Natural killer cell treated with Interleukin-12 subunit alpha and Interleukin-12 subunit beta and Interleukin-15 and Interleukin-18, amount 100 ng/mL, for 72 hours (primary cell): ENCODE measurements at regions not wholly inside any gene's neighbourhood (a gene's known extent, or its start where the extent isn't known, plus 50 kb on each side); places are given as distances from the start of the nearest gene placed in this dataset.

ENCODE experiments used
- ATAC-seq, 2 donors: fragments of 150-1000 bp; cut with Tn5 transposase in 1 of 2; sonication (Bioruptor Pico), chemical (Tn5 transposase) in 1 of 2; 2 replicates each; pipeline ENCODE4 v1.10.0; 2021
- DNase-seq: peaks from one replicate; pipeline ENCODE4 v3.0.0; 2022; ENCODE audit warnings: low spot score
- H3K27ac Mint-ChIP-seq, 2 donors: 1 replicate in 1 of 2; 2 replicates in 1 of 2; pipeline ENCODE4 v1.8.0; 2022; ENCODE audit warnings: mixed read lengths in 2 of 2, mild to moderate bottlenecking in 1 of 2, moderate library complexity in 1 of 2
- H3K27me3 Mint-ChIP-seq, 2 donors: 1 replicate in 1 of 2; 2 replicates in 1 of 2; pipeline ENCODE4 v1.8.0; 2022; ENCODE audit warnings: mixed read lengths in 2 of 2
- H3K36me3 Mint-ChIP-seq: one replicate; pipeline ENCODE4 v1.8.0; 2022; ENCODE audit warnings: mixed read lengths
- H3K4me1 Mint-ChIP-seq, 2 donors: 1 replicate in 1 of 2; 2 replicates in 1 of 2; pipeline ENCODE4 v1.8.0; 2022; ENCODE audit warnings: low read depth in 2 of 2, mixed read lengths in 2 of 2, mild to moderate bottlenecking in 1 of 2
- H3K4me3 Mint-ChIP-seq: one replicate; pipeline ENCODE4 v1.8.0; 2022; ENCODE audit warnings: mixed read lengths
- H3K9me3 Mint-ChIP-seq: 2 replicates; pipeline ENCODE4 v1.8.0; 2022; ENCODE audit warnings: mixed read lengths

DNA sequence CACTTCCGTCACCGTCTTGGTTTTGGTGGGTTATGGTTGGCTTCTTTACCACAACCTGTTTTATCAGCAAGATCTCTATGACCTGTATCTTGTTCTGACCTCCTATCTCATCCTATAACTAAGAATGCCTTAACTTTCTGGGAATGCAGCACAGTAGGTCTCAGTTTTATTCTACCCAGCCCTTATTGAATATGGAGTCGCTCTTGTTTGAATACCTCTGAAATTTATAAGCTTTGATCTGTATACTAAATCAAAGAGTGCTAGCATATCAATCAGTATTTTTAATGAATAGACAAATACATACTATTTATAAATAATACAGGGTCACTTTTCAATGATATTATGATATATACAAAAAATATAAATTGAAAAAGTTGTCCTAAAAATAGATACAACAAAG lies 690.0 kb downstream of the TRAM1L1 start:
- DNase-seq = no peak
- ATAC-seq = no peak
- Mint-ChIP-seq H3K27me3 (no peaks in the 10 kb centered on the region), H3K9me3 (no peaks in the 10 kb centered on the region), H3K4me3 (no peak overlapping the region), H3K4me1 (no peaks in the 10 kb centered on the region), H3K27ac (no peak overlapping the region), H3K36me3 (no peaks in the 10 kb centered on the region)

DNA sequence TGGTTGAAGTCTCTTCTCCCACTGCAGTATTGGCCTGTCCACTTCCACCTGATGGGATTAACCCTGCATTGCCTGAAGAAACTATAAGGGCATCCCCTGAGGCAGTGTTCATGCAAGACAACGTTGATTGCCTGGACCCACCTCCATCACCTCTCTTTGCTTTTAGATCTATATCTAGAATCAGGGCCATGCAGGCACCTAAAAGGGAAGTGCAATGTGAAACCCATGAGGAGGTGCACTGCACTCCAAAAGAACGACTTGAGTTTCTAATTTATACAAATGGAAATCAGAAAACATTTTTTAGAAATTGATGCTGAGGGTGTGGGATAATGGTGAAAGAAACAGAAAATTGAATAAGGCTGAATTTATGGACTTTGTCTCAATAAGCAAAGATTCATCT lies 694.4 kb downstream of the TRAM1L1 start:
- ATAC-seq (no peak), DNase-seq (no peak)
- Mint-ChIP-seq H3K4me3 (no peak overlapping the region), H3K9me3 (peaks cover 13% of the 10 kb centered on the region), H3K4me1 (no peaks in the 10 kb centered on the region), H3K27ac (no peak overlapping the region), H3K27me3 (no peaks in the 10 kb centered on the region), H3K36me3 (peaks cover 6% of the 10 kb centered on the region)

DNA sequence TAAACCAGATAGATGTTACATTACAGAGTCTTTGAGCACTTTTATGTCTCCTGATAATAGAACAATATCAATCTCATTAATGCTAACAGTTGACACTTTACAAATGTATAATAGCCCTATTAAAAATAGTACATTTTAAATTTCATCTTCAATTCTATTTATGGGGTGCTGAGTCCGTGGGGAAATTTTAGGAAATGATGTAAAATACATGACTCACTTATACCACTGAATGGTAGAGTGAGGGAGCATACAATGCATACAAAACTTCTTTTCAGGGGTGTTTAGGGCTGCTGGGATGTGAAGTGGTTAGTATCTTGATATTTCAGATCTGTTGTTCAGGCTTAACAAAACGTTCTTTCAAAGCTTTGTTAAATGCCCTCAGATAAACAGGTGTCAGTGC lies 696.2 kb downstream of the TRAM1L1 start:
- Mint-ChIP-seq H3K4me1 (no peaks in the 10 kb centered on the region), H3K36me3 (peaks cover 6% of the 10 kb centered on the region), H3K4me3 (no peak overlapping the region), H3K9me3 (peaks cover 13% of the 10 kb centered on the region), H3K27me3 (no peaks in the 10 kb centered on the region), H3K27ac (no peak overlapping the region)
- ATAC-seq (no peak), DNase-seq (no peak)

DNA sequence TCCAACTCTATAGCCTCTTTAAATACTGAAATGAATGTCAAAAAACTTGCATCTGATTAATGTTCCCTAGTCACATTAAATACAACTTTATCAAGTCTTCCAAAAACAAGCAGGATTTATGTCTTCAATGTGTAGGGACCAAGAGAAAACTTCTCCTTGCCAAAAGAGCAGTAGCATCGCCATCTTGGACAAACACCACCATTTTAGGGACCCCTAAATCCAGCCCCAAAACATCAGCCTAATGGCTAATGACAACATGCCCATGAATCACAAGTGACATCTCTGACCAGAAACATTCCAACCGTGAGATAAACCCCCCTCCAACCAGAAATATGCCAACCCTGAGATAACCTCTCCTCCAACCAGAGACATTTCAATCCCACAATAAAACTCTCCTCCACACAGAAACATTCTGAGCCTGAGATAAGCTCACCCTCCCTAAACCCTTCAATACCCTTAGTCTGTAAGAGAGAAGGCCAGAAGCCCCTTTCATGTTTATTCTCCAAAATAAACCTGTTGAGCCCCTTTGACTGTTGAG lies 697.4 kb downstream of the TRAM1L1 start:
- Mint-ChIP-seq H3K27me3 (no peaks in the 10 kb centered on the region), H3K27ac (no peak overlapping the region), H3K36me3 (peaks cover 6% of the 10 kb centered on the region), H3K4me3 (no peak overlapping the region), H3K9me3 (peaks cover 13% of the 10 kb centered on the region), H3K4me1 (no peaks in the 10 kb centered on the region)
- DNase-seq (no peak), ATAC-seq (no peak)

DNA sequence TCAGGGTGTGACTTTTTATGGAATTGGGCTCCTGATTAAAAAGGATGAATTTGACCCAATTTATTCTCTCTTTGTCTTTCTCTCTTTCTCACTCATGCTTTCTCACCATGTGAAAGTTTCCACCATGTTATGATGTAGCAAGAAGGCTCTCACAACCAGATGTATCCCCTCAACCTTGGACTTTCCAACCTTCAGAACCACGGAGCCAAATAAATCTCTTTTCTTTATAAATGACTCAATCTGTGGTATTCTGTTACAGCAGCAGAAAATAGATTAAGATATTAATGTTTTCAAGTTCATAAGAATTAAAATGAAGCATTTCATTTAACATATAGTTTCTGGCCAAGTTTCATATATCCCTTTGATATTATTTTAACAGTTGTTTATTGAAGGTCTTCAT lies 698.5 kb downstream of the TRAM1L1 start:
- Mint-ChIP-seq H3K9me3 (peaks cover 13% of the 10 kb centered on the region), H3K27me3 (no peaks in the 10 kb centered on the region), H3K27ac (no peak overlapping the region), H3K4me1 (no peaks in the 10 kb centered on the region), H3K36me3 (peaks cover 6% of the 10 kb centered on the region), H3K4me3 (no peak overlapping the region)
- no peak for DNase-seq
- no peak for ATAC-seq

DNA sequence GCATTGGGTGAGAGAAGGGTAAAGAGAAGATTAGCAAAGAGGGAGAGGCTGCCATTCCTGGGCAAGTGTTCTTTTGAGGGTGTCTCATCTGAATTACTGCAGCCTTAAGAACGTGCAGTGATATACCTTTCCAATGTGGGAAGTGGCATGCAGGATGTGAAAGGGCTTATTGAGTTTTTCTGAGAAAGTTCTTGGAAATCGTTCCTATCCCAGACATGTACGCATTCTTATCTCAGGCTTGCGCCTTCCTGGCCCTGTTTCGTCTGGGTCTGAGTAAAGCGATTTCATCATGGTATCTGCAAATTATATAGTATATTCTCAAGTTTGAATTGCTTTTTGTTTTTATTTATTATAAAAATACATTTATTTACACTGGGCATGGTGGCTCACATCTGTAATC lies 699.8 kb downstream of the TRAM1L1 start:
- DNase-seq (no peak), ATAC-seq (no peak)
- Mint-ChIP-seq H3K27me3 (no peaks in the 10 kb centered on the region), H3K36me3 (peaks cover 6% of the 10 kb centered on the region), H3K4me1 (no peaks in the 10 kb centered on the region), H3K9me3 (peaks cover 13% of the 10 kb centered on the region), H3K27ac (no peak overlapping the region), H3K4me3 (no peak overlapping the region)

DNA sequence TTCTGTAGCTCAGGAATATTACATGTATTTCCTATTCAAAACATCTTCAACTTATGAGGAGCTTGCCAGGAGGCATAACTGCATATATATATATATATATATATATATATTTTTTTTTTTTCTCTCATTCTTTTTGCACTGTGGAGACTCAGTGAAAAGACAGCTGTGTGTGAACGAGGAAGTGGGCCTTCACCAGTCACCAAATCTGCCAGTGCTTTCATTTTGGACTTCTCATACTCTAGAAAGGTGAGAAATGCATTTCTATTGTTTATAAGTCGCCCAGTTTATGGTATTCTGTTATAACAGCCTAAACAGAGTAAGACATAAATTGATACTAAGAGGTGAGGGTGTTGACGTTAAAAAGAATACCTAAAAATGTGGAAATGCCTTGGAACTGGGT lies 710.6 kb downstream of the TRAM1L1 start:
- Mint-ChIP-seq H3K27me3 (no peaks in the 10 kb centered on the region), H3K36me3 (no peaks in the 10 kb centered on the region), H3K27ac (no peak overlapping the region), H3K4me3 (no peak overlapping the region), H3K9me3 (peaks cover 4% of the 10 kb centered on the region), H3K4me1 (no peaks in the 10 kb centered on the region)
- ATAC-seq (no peak), DNase-seq (no peak)

DNA sequence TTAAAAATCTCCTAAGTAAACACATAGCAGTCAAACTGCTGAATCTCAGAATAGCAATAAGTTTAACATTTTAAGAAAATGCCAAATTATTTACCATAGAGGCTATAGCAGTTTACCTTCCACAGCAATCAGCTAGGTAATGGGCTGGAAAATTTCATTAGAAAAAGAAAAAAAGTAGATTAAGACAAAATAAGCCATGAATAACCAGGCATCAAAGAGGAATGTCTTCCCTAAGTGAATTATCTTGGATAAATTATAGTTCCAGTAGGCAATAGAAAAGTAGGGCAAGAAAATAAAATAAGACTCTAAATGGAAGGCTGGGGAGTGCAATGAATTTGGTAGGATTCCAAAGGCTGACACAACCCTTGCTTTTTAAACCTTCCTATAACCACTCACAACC lies 722.8 kb downstream of the TRAM1L1 start:
- no peaks in the 10 kb centered on the region for H3K36me3 Mint-ChIP-seq
- DNase-seq (no peak), ATAC-seq (no peak)
- no peaks in the 10 kb centered on the region for H3K4me1 Mint-ChIP-seq
- no peaks in the 10 kb centered on the region for H3K9me3 Mint-ChIP-seq
- no peak overlapping the region for H3K27ac Mint-ChIP-seq
- no peaks in the 10 kb centered on the region for H3K27me3 Mint-ChIP-seq
- no peak overlapping the region for H3K4me3 Mint-ChIP-seq

DNA sequence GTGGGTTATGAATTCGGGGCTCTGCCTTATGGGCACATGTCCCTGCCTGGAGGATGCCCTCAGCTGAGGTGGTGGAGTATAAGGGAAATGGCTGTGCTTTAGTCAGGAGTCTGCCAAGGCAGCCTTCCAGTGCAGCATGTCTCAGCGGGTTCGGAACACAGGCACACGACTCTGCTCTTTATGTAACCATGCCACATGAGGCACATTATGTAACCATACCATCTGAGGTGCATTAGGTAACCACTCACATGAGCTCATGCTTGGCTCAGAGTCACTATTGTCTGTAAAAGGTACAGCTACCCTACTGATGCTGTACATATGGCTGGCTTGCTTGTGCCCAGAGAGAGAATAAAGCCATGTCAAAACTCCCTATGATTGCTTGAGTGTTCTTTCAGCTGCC lies 723.6 kb downstream of the TRAM1L1 start:
- no peak for ATAC-seq
- Mint-ChIP-seq H3K4me1 (no peaks in the 10 kb centered on the region), H3K9me3 (no peaks in the 10 kb centered on the region), H3K27ac (no peak overlapping the region), H3K36me3 (no peaks in the 10 kb centered on the region), H3K27me3 (no peaks in the 10 kb centered on the region), H3K4me3 (no peak overlapping the region)
- DNase-seq = no peak

DNA sequence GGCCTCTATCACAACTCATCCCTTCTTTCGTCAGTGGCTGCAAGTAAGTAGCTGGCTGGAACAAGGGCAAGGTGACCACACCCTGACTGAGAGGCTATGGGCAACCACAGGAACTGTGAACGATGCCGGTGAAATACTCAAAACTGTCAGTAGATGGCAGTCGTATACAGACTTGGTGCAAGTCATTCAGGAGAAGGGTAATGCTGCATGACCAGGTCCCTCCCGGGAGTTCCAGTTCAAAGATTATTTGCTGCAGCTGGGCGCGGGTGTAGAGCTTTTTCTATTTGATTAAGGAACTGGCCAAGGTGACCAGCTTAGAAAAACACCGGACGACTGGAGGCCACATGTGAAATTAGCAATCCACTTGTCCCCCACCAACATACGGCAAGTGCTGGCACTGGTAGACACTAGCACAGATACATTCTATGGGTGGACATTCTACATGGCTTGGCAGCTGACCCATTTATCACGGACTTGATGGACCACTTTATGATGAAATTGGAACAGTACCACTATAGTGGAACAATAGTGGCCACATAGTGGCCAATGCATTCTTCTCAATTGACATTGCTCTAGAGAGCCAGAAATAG lies 726.6 kb downstream of the TRAM1L1 start:
- Mint-ChIP-seq H3K9me3 (no peaks in the 10 kb centered on the region), H3K4me1 (no peaks in the 10 kb centered on the region), H3K4me3 (no peak overlapping the region), H3K27ac (no peak overlapping the region), H3K27me3 (no peaks in the 10 kb centered on the region), H3K36me3 (no peaks in the 10 kb centered on the region)
- DNase-seq (no peak), ATAC-seq (no peak)

DNA sequence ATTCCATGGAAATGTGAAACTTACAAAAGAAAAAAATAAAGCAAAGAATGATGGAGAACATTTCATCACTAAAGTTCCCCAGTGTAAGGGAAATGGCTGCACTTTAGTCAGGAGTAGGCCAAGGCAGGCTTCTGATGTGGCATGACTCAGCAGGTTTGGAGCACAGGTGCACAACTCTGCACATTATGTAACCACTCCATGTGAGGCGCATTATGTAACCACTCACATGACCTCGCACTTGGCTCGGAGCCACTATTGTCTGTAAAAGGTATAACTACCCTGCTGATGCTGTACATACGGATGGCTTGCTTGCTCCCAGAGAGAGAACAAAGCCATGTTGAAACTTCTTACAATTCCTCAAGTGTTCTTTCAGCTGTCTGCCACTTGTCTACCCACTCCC lies 727.6 kb downstream of the TRAM1L1 start:
- Mint-ChIP-seq H3K4me1 (no peaks in the 10 kb centered on the region), H3K27me3 (no peaks in the 10 kb centered on the region), H3K27ac (no peak overlapping the region), H3K4me3 (no peak overlapping the region), H3K9me3 (no peaks in the 10 kb centered on the region), H3K36me3 (no peaks in the 10 kb centered on the region)
- no peak for ATAC-seq
- DNase-seq = no peak

DNA sequence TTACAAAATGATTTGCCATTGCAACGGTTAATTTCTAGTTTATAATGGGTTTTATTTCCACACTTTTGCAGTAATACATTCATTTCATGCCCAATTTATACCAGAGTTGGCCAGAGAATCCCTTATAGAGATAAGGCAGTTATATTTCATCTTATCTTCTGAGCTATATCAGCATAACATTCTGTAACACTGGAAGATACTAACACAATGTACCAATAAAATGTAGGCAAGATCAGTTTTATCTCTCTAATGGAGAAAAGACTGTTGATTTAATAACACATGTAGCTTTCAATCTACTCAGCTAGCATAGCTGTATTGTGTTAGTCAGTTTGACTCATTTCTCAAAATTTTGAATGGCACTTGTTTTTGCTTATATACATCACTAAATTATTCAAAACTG lies 738.6 kb downstream of the TRAM1L1 start:
- DNase-seq (no peak), ATAC-seq (no peak)
- peaks cover 17% of the 10 kb centered on the region for H3K9me3 Mint-ChIP-seq
- no peaks in the 10 kb centered on the region for H3K4me1 Mint-ChIP-seq
- H3K27me3 Mint-ChIP-seq = no peaks in the 10 kb centered on the region
- H3K27ac Mint-ChIP-seq = no peak overlapping the region
- no peak overlapping the region for H3K4me3 Mint-ChIP-seq
- H3K36me3 Mint-ChIP-seq = peaks cover 6% of the 10 kb centered on the region

DNA sequence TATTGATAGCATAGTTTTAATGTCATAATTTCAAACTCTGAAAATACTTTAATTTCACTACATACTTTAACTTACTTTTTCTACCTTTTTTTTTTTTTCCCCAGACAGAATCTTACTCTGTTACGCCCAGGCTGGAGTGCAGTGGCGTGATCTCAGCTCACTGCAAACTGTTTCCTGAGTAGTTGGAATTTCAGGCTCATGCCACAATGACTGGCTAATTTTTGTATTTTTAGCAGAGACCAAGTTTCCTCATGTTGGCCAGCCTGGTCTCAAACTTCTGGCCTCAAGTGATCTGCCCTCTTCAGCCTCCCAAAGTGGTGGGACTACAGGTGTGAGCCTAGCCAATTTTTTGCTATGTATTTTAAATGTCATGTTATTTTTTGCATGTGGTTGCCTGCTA lies 741.6 kb downstream of the TRAM1L1 start:
- Mint-ChIP-seq H3K4me1 (no peaks in the 10 kb centered on the region), H3K27ac (no peak overlapping the region), H3K4me3 (no peak overlapping the region), H3K9me3 (peaks cover 7% of the 10 kb centered on the region), H3K27me3 (no peaks in the 10 kb centered on the region), H3K36me3 (no peaks in the 10 kb centered on the region)
- ATAC-seq (no peak), DNase-seq (no peak)

DNA sequence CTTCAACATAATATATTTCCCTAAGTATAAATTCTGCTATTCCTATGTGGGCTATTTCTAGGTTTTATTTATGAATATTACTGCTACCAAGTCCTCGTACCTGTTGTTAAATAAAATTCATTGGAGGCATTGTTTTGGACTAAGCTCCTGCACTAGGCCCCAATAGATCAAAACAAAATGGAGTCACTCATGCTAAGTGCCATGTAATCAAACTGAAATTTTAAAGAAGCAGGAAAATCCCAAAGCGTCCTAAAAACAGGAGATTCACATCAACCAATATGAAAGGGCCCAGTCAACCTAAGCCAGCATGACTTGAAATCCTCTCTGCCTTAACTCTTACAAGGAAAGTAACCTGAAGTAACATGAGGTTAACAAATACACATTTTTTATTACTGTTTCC lies 743.2 kb downstream of the TRAM1L1 start:
- no peaks in the 10 kb centered on the region for H3K36me3 Mint-ChIP-seq
- ATAC-seq = no peak

DNA sequence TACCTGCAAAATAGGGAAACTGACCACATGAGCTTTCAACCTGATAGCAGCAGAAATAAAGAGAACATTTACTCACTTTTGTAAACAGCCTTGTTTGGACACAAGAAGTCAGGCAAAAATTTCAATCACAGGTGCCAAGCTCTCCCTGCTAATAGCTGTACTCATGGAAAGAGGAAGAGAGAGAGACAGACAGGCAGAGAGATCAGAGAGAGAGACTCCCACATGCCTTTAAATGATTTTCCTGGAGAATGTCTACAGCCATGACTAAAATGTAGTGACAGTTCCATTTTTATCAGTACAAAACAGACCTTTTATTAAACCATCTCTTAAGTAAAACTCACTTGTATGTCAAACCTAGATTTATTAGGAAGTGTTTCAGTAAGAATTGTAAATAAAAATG lies 752.9 kb downstream of the TRAM1L1 start:
- H3K9me3 Mint-ChIP-seq = peaks cover 6% of the 10 kb centered on the region
- DNase-seq (no peak), ATAC-seq (no peak)
- H3K27me3 Mint-ChIP-seq = no peaks in the 10 kb centered on the region
- H3K27ac Mint-ChIP-seq = no peak overlapping the region
- no peaks in the 10 kb centered on the region for H3K36me3 Mint-ChIP-seq
- H3K4me3 Mint-ChIP-seq = no peak overlapping the region
- H3K4me1 Mint-ChIP-seq = no peaks in the 10 kb centered on the region

More for the DNA sequence above, 743.2 kb downstream of the TRAM1L1 start:
- Mint-ChIP-seq H3K4me3 (no peak overlapping the region), H3K4me1 (no peaks in the 10 kb centered on the region), H3K9me3 (peaks cover 3% of the 10 kb centered on the region), H3K27ac (no peak overlapping the region), H3K27me3 (no peaks in the 10 kb centered on the region)
- no peak for DNase-seq
